IMR-90 (cell line): ENCODE measurements at regions not wholly inside any gene's neighbourhood (a gene's known extent, or its start where the extent isn't known, plus 50 kb on each side); places are given as distances from the start of the nearest gene placed in this dataset.

Experiments
- ATAC-seq: fragments of 200-7000 bp; cut with Tn5 transposase; 2 replicates; pipeline ENCODE4 v1.9.1; 2020; ENCODE audit warnings: low read depth, mild to moderate bottlenecking, moderate library complexity
- BruUV-seq: library from RNA; stranded (reverse); fragments of 400-500 nt; replicated peaks from 2 replicates; lab custom pipeline; 2021; lab: Mats Ljungman, UMichigan
- CTCF ChIA-PET: fragments of 300-600 bp; formaldehyde crosslinking; extraction: SDS; loops from one replicate; lab custom pipeline; 2021; ENCODE audit warnings: antibody characterized with exemption; lab: Yijun Ruan, JAX
- POLR2A ChIA-PET: fragments of 300-600 bp; sonication (Branson Sonifier 250); formaldehyde crosslinking; loops from one replicate; lab custom pipeline; 2022; ENCODE audit warnings: antibody characterized with exemption; ENCODE audit not compliant: unreplicated experiment; lab: Charles Lee
- DNase-seq: peaks from one replicate; pipeline ENCODE4 v3.0.0; 2013
- H2AFZ ChIP-seq: replicated peaks from 2 replicates; pipeline ENCODE3; 2013; ENCODE audit warnings: low read length, mild to moderate bottlenecking; ENCODE audit not compliant: poor library complexity
- H2AK5ac ChIP-seq: 2 replicates; pipeline ENCODE4 v1.6.1; 2013; ENCODE audit warnings: low read depth, low read length, inconsistent platforms
- H2AK9ac ChIP-seq: replicated peaks from 2 replicates; pipeline ENCODE3; 2013; ENCODE audit warnings: mild to moderate bottlenecking, low read depth, low read length, moderate library complexity; ENCODE audit not compliant: poor library complexity
- H2BK120ac ChIP-seq: 2 replicates; pipeline ENCODE4 v1.6.1; 2013; ENCODE audit warnings: low read depth, low read length, inconsistent platforms
- H2BK15ac ChIP-seq: 3 replicates; pipeline ENCODE4 v1.6.1; 2013; ENCODE audit warnings: low read depth, low read length, inconsistent platforms
- H2BK20ac ChIP-seq: 2 replicates; pipeline ENCODE4 v1.6.1; 2013; ENCODE audit warnings: low read depth, mild to moderate bottlenecking, inconsistent platforms, low read length, moderate library complexity
- H2BK5ac ChIP-seq: 2 replicates; pipeline ENCODE4 v1.6.1; 2013; ENCODE audit warnings: mild to moderate bottlenecking, low read depth, low read length, inconsistent platforms; ENCODE audit not compliant: poor library complexity, severe bottlenecking
- H3K14ac ChIP-seq: replicated peaks from 2 replicates; pipeline ENCODE4 v1.6.1; 2013; ENCODE audit warnings: low read depth, low read length, inconsistent platforms
- H3K18ac ChIP-seq: 2 replicates; pipeline ENCODE4 v1.6.1; 2013; ENCODE audit warnings: low read depth, low read length, control low read depth
- H3K23ac ChIP-seq: 2 replicates; pipeline ENCODE4 v1.6.1; 2013; ENCODE audit warnings: low read depth, low read length, inconsistent platforms
- H3K27ac ChIP-seq: 2 replicates; pipeline ENCODE4 v1.5.1; 2013; ENCODE audit warnings: mild to moderate bottlenecking, control low read depth, low read length; ENCODE audit not compliant: insufficient read depth
- H3K27me3 ChIP-seq: 2 replicates; pipeline ENCODE4 v1.6.1; 2013; ENCODE audit warnings: low read length; ENCODE audit not compliant: control insufficient read depth, insufficient read depth
- H3K36me3 ChIP-seq: 2 replicates; pipeline ENCODE4 v1.6.1; 2013; ENCODE audit warnings: low read length, mixed read lengths; ENCODE audit not compliant: control insufficient read depth, insufficient read depth
- H3K4ac ChIP-seq: 2 replicates; pipeline ENCODE4 v1.6.1; 2013; ENCODE audit warnings: low read depth, low read length, inconsistent platforms
- H3K4me1 ChIP-seq: 2 replicates; pipeline ENCODE4 v1.6.1; 2013; ENCODE audit warnings: low read length, mixed read lengths; ENCODE audit not compliant: control insufficient read depth, insufficient read depth
- H3K4me2 ChIP-seq: 2 replicates; pipeline ENCODE4 v1.6.1; 2013; ENCODE audit warnings: low read depth, mild to moderate bottlenecking, control low read depth, low read length, moderate library complexity
- H3K4me3 ChIP-seq: 2 replicates; pipeline ENCODE4 v1.5.1; 2013; ENCODE audit warnings: low read depth, mild to moderate bottlenecking, control low read depth, low read length, moderate library complexity; ENCODE audit not compliant: insufficient read depth
- H3K56ac ChIP-seq: 2 replicates; pipeline ENCODE4 v1.6.1; 2013; ENCODE audit warnings: low read length, inconsistent platforms; ENCODE audit not compliant: insufficient read depth; ENCODE audit errors: extremely low read depth
- H3K79me1 ChIP-seq, 2 experiments: 2 replicates each; pipeline ENCODE4 v1.6.1; 2013; ENCODE audit warnings: low read length in 2 of 2, inconsistent platforms in 1 of 2, low read depth in 1 of 2
- H3K9ac ChIP-seq: 2 replicates; pipeline ENCODE4 v1.6.1; 2013; ENCODE audit warnings: low read depth, low read length, control low read depth
- H3K9me1 ChIP-seq: 2 replicates; pipeline ENCODE4 v1.6.1; 2013; ENCODE audit warnings: low read length, inconsistent platforms; ENCODE audit not compliant: insufficient read depth
- H3K9me3 ChIP-seq: 2 replicates; pipeline ENCODE4 v1.6.1; 2013; ENCODE audit warnings: low read length; ENCODE audit not compliant: control insufficient read depth, insufficient read depth
- H4K20me1 ChIP-seq: 2 replicates; pipeline ENCODE4 v1.6.1; 2013; ENCODE audit warnings: low read length, inconsistent platforms; ENCODE audit not compliant: insufficient read depth
- H4K5ac ChIP-seq: 2 replicates; pipeline ENCODE4 v1.6.1; 2013; ENCODE audit warnings: mild to moderate bottlenecking, low read depth, low read length, control low read depth
- H4K8ac ChIP-seq, 2 experiments: 2 replicates each; pipeline ENCODE4 v1.6.1; 2013; ENCODE audit warnings: low read depth in 2 of 2, low read length in 2 of 2, control low read depth in 1 of 2, inconsistent platforms in 1 of 2
- H4K91ac ChIP-seq: 2 replicates; pipeline ENCODE4 v1.6.1; 2013; ENCODE audit warnings: low read depth, low read length, inconsistent platforms; ENCODE audit not compliant: insufficient read depth
- BHLHE40 ChIP-seq: fragments of 150-350 bp; IDR thresholded peaks from 2 replicates; pipeline ENCODE4 v1.6.1; 2016; ENCODE audit warnings: mild to moderate bottlenecking, low read depth, low read length
- CEBPB ChIP-seq: IDR thresholded peaks from 2 replicates; pipeline ENCODE4 v1.6.1; 2012; ENCODE audit warnings: low read depth, low read length, improper control_type of control experiment
- CHD1 ChIP-seq: IDR thresholded peaks from 2 replicates; pipeline ENCODE4 v1.6.1; 2012; ENCODE audit warnings: low read depth, low read length, improper control_type of control experiment
- CTCF ChIP-seq: conservative IDR thresholded peaks from 2 replicates; pipeline ENCODE4 v1.5.1; 2012; ENCODE audit warnings: mild to moderate bottlenecking, low read depth, low read length, improper control_type of control experiment
- ELK1 ChIP-seq: fragments of 150-350 bp; IDR thresholded peaks from 2 replicates; pipeline ENCODE4 v1.6.1; 2016; ENCODE audit warnings: low read depth, mild to moderate bottlenecking, low read length, moderate library complexity, borderline replicate concordance
- MAFK ChIP-seq: IDR thresholded peaks from 2 replicates; pipeline ENCODE4 v1.6.1; 2012; ENCODE audit warnings: low read depth, low read length, improper control_type of control experiment
- MAZ ChIP-seq: IDR thresholded peaks from 2 replicates; pipeline ENCODE4 v1.6.1; 2012; ENCODE audit warnings: low read depth, mild to moderate bottlenecking, low read length, improper control_type of control experiment, moderate library complexity, borderline replicate concordance
- MXI1 ChIP-seq: IDR thresholded peaks from 2 replicates; pipeline ENCODE4 v1.6.1; 2012; ENCODE audit warnings: low read depth, mild to moderate bottlenecking, low read length, moderate library complexity, borderline replicate concordance
- POLR2A ChIP-seq: IDR thresholded peaks from 2 replicates; pipeline ENCODE4 v1.6.1; 2012; ENCODE audit warnings: mild to moderate bottlenecking, low read depth, low read length
- RAD21 ChIP-seq: IDR thresholded peaks from 2 replicates; pipeline ENCODE4 v1.6.1; 2012; ENCODE audit warnings: low read length, improper control_type of control experiment
- RCOR1 ChIP-seq: IDR thresholded peaks from 2 replicates; pipeline ENCODE4 v1.6.1; 2012; ENCODE audit warnings: mild to moderate bottlenecking, low read length, improper control_type of control experiment; ENCODE audit not compliant: insufficient replicate concordance
- RFX5 ChIP-seq: IDR thresholded peaks from 2 replicates; pipeline ENCODE4 v1.8.0; 2012; ENCODE audit warnings: low read depth, mild to moderate bottlenecking, low read length, moderate library complexity
- SMC3 ChIP-seq: fragments of 150-350 bp; IDR thresholded peaks from 2 replicates; pipeline ENCODE4 v1.6.1; 2016; ENCODE audit warnings: low read depth, mild to moderate bottlenecking, antibody characterized with exemption, low read length, moderate library complexity
- USF2 ChIP-seq: fragments of 150-350 bp; IDR thresholded peaks from 2 replicates; pipeline ENCODE4 v1.6.1; 2017; ENCODE audit warnings: mild to moderate bottlenecking, antibody characterized with exemption, low read length, low read depth
- WGBS, 2 experiments: methylation state at CpG; one replicate each; pipeline versions ENCODE4 v1.1.5 to v1.1.7; 2013; ENCODE audit warnings: missing lambda C conversion rate in 2 of 2; ENCODE audit not compliant: insufficient read length in 1 of 2; ENCODE audit errors: extremely low coverage in 2 of 2; 5-methylcytosine and 5-hydroxymethylcytosine counted together
- dilution Hi-C: fragments of 300-500 bp; cut with HindIII; formaldehyde crosslinking; loops from one replicate; pipeline ENCODE4 v1.14.3; 2018; ENCODE audit warnings: low sequenced_read_pairs; ENCODE audit not compliant: unreplicated experiment
- in situ Hi-C: fragments of 300-500 bp; cut with MboI; formaldehyde crosslinking; loops from 3 replicates; pipeline ENCODE4 v1.14.3; 2019; ENCODE audit warnings: low sequenced_read_pairs, inconsistent platforms, mixed read lengths
- intact Hi-C: fragments of 100-400 bp; cut with micrococcal nuclease; formaldehyde crosslinking; loops from 2 replicates; pipeline ENCODE4 v1.10.0; 2022

GRCh38 chr2:12488352-12489318 is 228.1 kb upstream of the TRIB2 start:
- CTCF ChIA-PET: no interaction called here
- 78% methylated on average over 6 of the region's 12 CpGs; no CpG with 5 or more reads in 1 of the 2 experiments for WGBS, 2 experiments

More at GRCh38 chr2:12488352-12489318, 228.1 kb upstream of the TRIB2 start:
- Histone ChIP-seq H4K5ac (no peak overlapping the region), H4K91ac (no peak overlapping the region), H2BK120ac (no peak overlapping the region), H2AK9ac (no peak overlapping the region), H3K4ac (0 out of 2 replicates have a peak overlapping the region, but pooled peaks have one; percentile 14), H3K9me3 (no peaks in the 10 kb centered on the region), H3K36me3 (no peaks in the 10 kb centered on the region), H3K14ac (no peak overlapping the region), H2AFZ (peak overlapping the region; percentile 3), H3K4me3 (no peak overlapping the region), H2BK5ac (no peak overlapping the region), H2BK20ac (no peak overlapping the region), H2BK15ac (no peak overlapping the region), H4K8ac (no peak overlapping the region), H4K20me1 (no peaks in the 10 kb centered on the region), H3K4me2 (no peak overlapping the region), H3K27me3 (no peaks in the 10 kb centered on the region; the same call in 1 of the 2 replicates), H3K23ac (no peak overlapping the region), H3K4me1 (peaks cover 7% of the 10 kb centered on the region), H3K9ac (no peak overlapping the region), H3K56ac (no peak overlapping the region), H3K9me1 (peaks cover 16% of the 10 kb centered on the region), H2AK5ac (0 out of 2 replicates have a peak overlapping the region, but pooled peaks have one; percentile 25), H3K18ac (no peak overlapping the region), H3K79me1 (no peaks in the 10 kb centered on the region), H3K27ac (no peak overlapping the region)
- intact Hi-C loops: no loop called here
- DNase-seq (no peak), ATAC-seq (no peak)
- in situ Hi-C loops: no loop called here
- no TSS peak for BruUV-seq
- POLR2A ChIA-PET: no interaction called here
- dilution Hi-C loops: no loop called here
- TF ChIP-seq MAFK (no peak), CEBPB (no peak), SMC3 (no peak), CHD1 (no peak), MAZ (no peak), POLR2A (no peak), ELK1 (no peak), USF2 (no peak), CTCF (no peak), BHLHE40 (no peak), RAD21 (no peak), MXI1 (no peak), RCOR1 (no peak), RFX5 (no peak)
